ENCODE measurements at regions not wholly inside any gene's neighbourhood (a gene's known extent, or its start where the extent isn't known, plus 50 kb on each side); places are given as distances from the start of the nearest gene placed in this dataset.

GRCh38 chr9:95772320-95773052 lies 103.0 kb upstream of the ERCC6L2 start:
- H2BK15ac ChIP-seq (ENCODE audit: low read depth, low read length), result no peak overlapping the region
- no peak overlapping the region for H4K91ac ChIP-seq (ENCODE audit: insufficient read depth, low read depth, low read length)
- DNase-seq, result peak; percentile 65
- in situ Hi-C loops (cut with MboI; ENCODE audit: low sequenced_read_pairs), result no loop called here
- 0 out of 2 replicates have a peak overlapping the region, but pooled peaks have one; percentile 4 for H2AK5ac ChIP-seq (ENCODE audit: low read depth, low read length)
- H3K79me1 ChIP-seq (ENCODE audit: low read depth in 1 of 2, low read length in 2 of 2), result no peaks in the 10 kb centered on the region
- no peak overlapping the region for H2BK20ac ChIP-seq (ENCODE audit: low read depth, low read length)
- dilution Hi-C loops (cut with HindIII; ENCODE audit: low sequenced_read_pairs, unreplicated experiment), result no loop called here
- TF ChIP-seq RAD21 (IDR thresholded peaks at IDR 0.05; ENCODE audit: low read length), result 0 out of 2 replicates have a peak, but pooled peaks have one; percentile 9
- TF ChIP-seq RCOR1 (IDR thresholded peaks at IDR 0.05; ENCODE audit: insufficient replicate concordance, low read length), result no peak
- ChIA-PET CTCF (interaction anchor here (1.1 kb wide), 1 partner anchor 53 kb away, joined by 4 read pairs; no protein-coding TSS in a partner anchor), POLR2A (ENCODE audit: unreplicated experiment) (no interaction called here)
- no peak overlapping the region for H2BK5ac ChIP-seq (ENCODE audit: low read depth, low read length, poor library complexity, severe bottlenecking)
- no peak overlapping the region; the same call in 1 of the 2 replicates for H4K5ac ChIP-seq (ENCODE audit: low read depth, low read length)
- H3K9me3 ChIP-seq (ENCODE audit: control insufficient read depth, insufficient read depth, low read length), result no peaks in the 10 kb centered on the region
- H2AFZ ChIP-seq (replicated peaks; ENCODE audit: low read length, poor library complexity), result peak overlapping the region; percentile 54
- H3K4me2 ChIP-seq (ENCODE audit: low read depth, low read length), result no peak overlapping the region; the same call in 1 of the 2 replicates
- H4K20me1 ChIP-seq (ENCODE audit: insufficient read depth, low read length), result no peaks in the 10 kb centered on the region
- H3K14ac ChIP-seq (replicated peaks; ENCODE audit: low read depth, low read length), result no peak overlapping the region
- H3K18ac ChIP-seq (ENCODE audit: low read depth, low read length), result peak overlapping the region; percentile 6; the same call in 1 of the 2 replicates
- peaks cover 26% of the 10 kb centered on the region for H3K27me3 ChIP-seq (ENCODE audit: control insufficient read depth, insufficient read depth, low read length)
- 45% methylated on average over 10 of the region's 29 CpGs; no CpG with 5 or more reads in 1 of the 2 experiments for WGBS, 2 experiments (ENCODE audit: extremely low coverage in 2 of 2, insufficient read length in 1 of 2)
- no peaks in the 10 kb centered on the region for H3K36me3 ChIP-seq (ENCODE audit: control insufficient read depth, insufficient read depth, low read length)
- H4K8ac ChIP-seq (ENCODE audit: low read depth in 2 of 2, low read length in 2 of 2), result no peak overlapping the region
- no peak overlapping the region for H3K56ac ChIP-seq (ENCODE audit: extremely low read depth, insufficient read depth, low read length)
- H3K23ac ChIP-seq (ENCODE audit: low read depth, low read length), result peak overlapping the region; percentile 48; the same call in 1 of the 2 replicates
- peak overlapping the region; percentile 8 for H2AK9ac ChIP-seq (replicated peaks; ENCODE audit: low read depth, low read length, poor library complexity)
- peak; percentile 90 for ATAC-seq (ENCODE audit: low read depth)
- intact Hi-C loops (cut with micrococcal nuclease), result loop anchor here (2.0 to 5.0 kb wide), 2 partner anchors 46 to 105 kb away; partner anchors contain the start of gene ERCC6L2
- H3K9ac ChIP-seq (ENCODE audit: low read depth, low read length), result no peak overlapping the region
- no peaks in the 10 kb centered on the region for H3K9me1 ChIP-seq (ENCODE audit: insufficient read depth, low read length)
- no TSS peak for BruUV-seq (replicated peaks)
- no peak overlapping the region for H3K4me3 ChIP-seq (ENCODE audit: insufficient read depth, low read depth, low read length)
- H3K4me1 ChIP-seq (ENCODE audit: control insufficient read depth, insufficient read depth, low read length), result peaks cover 24% of the 10 kb centered on the region
- 0 out of 2 replicates have a peak overlapping the region, but pooled peaks have one; percentile 33 for H3K4ac ChIP-seq (ENCODE audit: low read depth, low read length)
- H2BK120ac ChIP-seq (ENCODE audit: low read depth, low read length), result peak overlapping the region; percentile 4; the same call in 1 of the 2 replicates
- H3K27ac ChIP-seq (ENCODE audit: insufficient read depth, low read length), result peak overlapping the region; percentile 51; the same call in 1 of the 2 replicates
